ENCODE measurements at regions not wholly inside any gene's neighbourhood (a gene's known extent, or its start where the extent isn't known, plus 50 kb on each side); places are given as distances from the start of the nearest gene placed in this dataset.
A peak's percentile ranks its signal among the peaks of the same experiment; 100 is the strongest.

GRCh38 chr10:15448598-15448997 lies 77.5 kb upstream of the FAM171A1 start:
- Histone ChIP-seq H3K27ac (ENCODE audit: low read length) (no peak overlapping the region), H3K36me3 (ENCODE audit: control insufficient read depth, insufficient read depth, low read length) (no peaks in the 10 kb centered on the region), H3K9me3 (ENCODE audit: control insufficient read depth, low read depth, low read length) (no peaks in the 10 kb centered on the region), H3K4me3 (ENCODE audit: low read length) (no peak overlapping the region), H3K4me1 (ENCODE audit: control insufficient read depth, insufficient read depth, low read length) (no peaks in the 10 kb centered on the region), H3K27me3 (ENCODE audit: control insufficient read depth, insufficient read depth, low read length) (no peaks in the 10 kb centered on the region)
- DNase-seq = no peak
- no CpG with 5 or more reads among the region's 9 CpGs for WGBS (ENCODE audit: insufficient coverage, low lambda C conversion rate)

DNA sequence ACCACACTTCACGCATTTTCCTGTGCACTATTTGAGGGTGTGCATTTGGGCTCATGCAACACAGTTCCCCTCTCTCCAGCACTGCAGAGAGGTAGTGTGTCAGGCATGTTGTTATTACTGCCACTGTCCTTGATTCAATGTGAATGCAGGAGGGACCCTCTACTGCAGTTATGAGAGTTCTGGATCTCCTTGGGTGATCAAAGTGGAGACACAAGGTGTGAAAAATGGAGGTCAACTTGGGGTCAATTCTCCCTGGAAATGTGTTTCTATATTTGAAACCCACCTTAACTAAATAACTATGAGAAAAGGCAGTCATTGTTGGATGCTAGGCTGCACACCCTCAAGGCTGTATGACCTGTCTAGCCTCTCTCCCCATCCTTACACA lies 73.9 kb upstream of the FAM171A1 start:
- Histone ChIP-seq H3K4me1 (ENCODE audit: control insufficient read depth, insufficient read depth, low read length) (no peaks in the 10 kb centered on the region), H3K4me3 (ENCODE audit: low read length) (no peak overlapping the region), H3K36me3 (ENCODE audit: control insufficient read depth, insufficient read depth, low read length) (no peaks in the 10 kb centered on the region), H3K27me3 (ENCODE audit: control insufficient read depth, insufficient read depth, low read length) (peaks cover 4% of the 10 kb centered on the region), H3K9me3 (ENCODE audit: control insufficient read depth, low read depth, low read length) (no peaks in the 10 kb centered on the region), H3K27ac (ENCODE audit: low read length) (no peak overlapping the region)
- no peak for DNase-seq
- no CpG with 5 or more reads among the region's 1 CpG for WGBS (ENCODE audit: insufficient coverage, low lambda C conversion rate)

GRCh38 chr10:15444105-15445005 lies 73.3 kb upstream of the FAM171A1 start:
- no peaks in the 10 kb centered on the region for H3K4me1 ChIP-seq (ENCODE audit: control insufficient read depth, insufficient read depth, low read length)
- DNase-seq = no peak
- H3K4me3 ChIP-seq (ENCODE audit: low read length) = no peak overlapping the region
- no peak overlapping the region for H3K27ac ChIP-seq (ENCODE audit: low read length)
- 40% methylated on average over 1 of the region's 8 CpGs for WGBS (ENCODE audit: insufficient coverage, low lambda C conversion rate)
- peaks cover 4% of the 10 kb centered on the region for H3K27me3 ChIP-seq (ENCODE audit: control insufficient read depth, insufficient read depth, low read length)
- no peaks in the 10 kb centered on the region for H3K9me3 ChIP-seq (ENCODE audit: control insufficient read depth, low read depth, low read length)
- no peaks in the 10 kb centered on the region for H3K36me3 ChIP-seq (ENCODE audit: control insufficient read depth, insufficient read depth, low read length)

DNA sequence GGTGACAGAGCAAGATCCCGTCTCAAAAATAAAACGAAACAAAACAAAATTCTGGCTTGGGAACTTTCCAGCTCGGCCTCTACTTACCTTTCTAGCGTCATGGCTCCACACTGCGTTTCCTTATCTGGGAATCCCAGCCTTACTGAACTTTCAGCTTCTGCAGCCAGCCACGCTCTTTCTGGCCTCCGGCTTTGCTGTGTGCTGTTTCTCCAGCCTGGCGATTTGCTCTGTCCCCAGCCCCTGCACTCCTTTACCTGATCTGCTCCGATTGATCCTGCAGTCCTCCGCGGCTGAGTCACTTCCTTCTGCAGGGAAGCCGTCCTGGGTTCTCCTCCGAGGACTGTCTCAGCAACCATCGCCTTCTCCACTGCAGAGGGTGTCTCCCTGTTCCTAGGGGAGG lies 71.0 kb upstream of the FAM171A1 start:
- WGBS (ENCODE audit: insufficient coverage, low lambda C conversion rate) = no CpG with 5 or more reads among the region's 14 CpGs
- Histone ChIP-seq H3K27me3 (ENCODE audit: control insufficient read depth, insufficient read depth, low read length) (peaks cover 4% of the 10 kb centered on the region), H3K27ac (ENCODE audit: low read length) (no peak overlapping the region), H3K4me1 (ENCODE audit: control insufficient read depth, insufficient read depth, low read length) (no peaks in the 10 kb centered on the region), H3K36me3 (ENCODE audit: control insufficient read depth, insufficient read depth, low read length) (no peaks in the 10 kb centered on the region), H3K9me3 (ENCODE audit: control insufficient read depth, low read depth, low read length) (no peaks in the 10 kb centered on the region), H3K4me3 (ENCODE audit: low read length) (no peak overlapping the region)
- no peak for DNase-seq

DNA sequence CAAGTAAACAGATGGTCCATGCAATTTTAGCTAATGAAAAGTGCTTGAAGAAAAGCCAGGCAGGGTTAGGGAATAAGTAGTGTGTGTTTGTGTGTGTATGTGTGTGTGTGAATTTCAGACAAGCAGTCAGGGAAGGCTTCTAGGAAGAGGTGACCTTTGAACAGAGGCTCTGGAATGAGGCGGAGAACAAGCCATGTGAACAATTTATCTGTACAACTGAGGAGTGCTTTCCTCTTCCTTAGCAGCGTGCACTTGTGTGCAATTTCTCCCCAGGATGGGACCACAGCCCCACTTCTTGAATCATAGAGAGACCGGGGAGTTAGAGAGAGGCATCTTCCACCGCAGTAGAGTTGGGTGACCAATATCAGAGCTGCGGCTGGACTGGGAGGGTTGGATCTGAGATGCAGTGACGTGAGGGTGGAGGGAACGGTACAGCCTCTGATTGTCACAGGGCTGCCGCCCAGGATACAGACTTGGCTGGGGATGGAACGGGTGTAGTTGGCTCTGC lies 69.2 kb upstream of the FAM171A1 start:
- Histone ChIP-seq H3K4me3 (ENCODE audit: low read length) (no peak overlapping the region), H3K36me3 (ENCODE audit: control insufficient read depth, insufficient read depth, low read length) (no peaks in the 10 kb centered on the region), H3K9me3 (ENCODE audit: control insufficient read depth, low read depth, low read length) (no peaks in the 10 kb centered on the region), H3K27ac (ENCODE audit: low read length) (no peak overlapping the region), H3K27me3 (ENCODE audit: control insufficient read depth, insufficient read depth, low read length) (peaks cover 4% of the 10 kb centered on the region), H3K4me1 (ENCODE audit: control insufficient read depth, insufficient read depth, low read length) (no peaks in the 10 kb centered on the region)
- DNase-seq = no peak
- 20% methylated on average over 1 of the region's 9 CpGs for WGBS (ENCODE audit: insufficient coverage, low lambda C conversion rate)

DNA sequence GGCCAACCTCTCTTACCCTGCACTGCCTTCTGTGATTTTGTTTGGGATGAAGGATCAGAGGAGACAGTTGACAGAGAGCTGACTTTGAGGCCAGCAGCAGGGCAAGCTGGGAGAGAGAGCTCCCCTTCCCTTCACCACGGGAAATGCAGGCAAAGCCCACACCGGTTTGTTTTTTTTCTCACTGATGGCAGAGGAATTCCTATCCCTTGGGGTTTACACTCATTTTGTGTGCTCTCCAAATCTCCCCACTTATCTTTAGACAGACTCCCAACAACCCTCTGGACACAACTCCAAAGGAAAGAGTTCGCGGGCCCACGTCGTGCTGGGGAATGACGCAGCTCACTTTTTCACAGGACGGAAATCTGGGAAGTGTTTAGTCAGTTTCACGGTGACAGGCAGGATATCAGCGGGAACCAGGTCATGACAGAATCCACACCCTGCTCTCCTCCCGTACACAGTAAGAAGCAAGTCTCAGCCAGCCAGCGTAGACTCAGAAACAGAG lies 68.3 kb upstream of the FAM171A1 start:
- H3K4me3 ChIP-seq (ENCODE audit: low read length) = peak overlapping the region; percentile 28

DNA sequence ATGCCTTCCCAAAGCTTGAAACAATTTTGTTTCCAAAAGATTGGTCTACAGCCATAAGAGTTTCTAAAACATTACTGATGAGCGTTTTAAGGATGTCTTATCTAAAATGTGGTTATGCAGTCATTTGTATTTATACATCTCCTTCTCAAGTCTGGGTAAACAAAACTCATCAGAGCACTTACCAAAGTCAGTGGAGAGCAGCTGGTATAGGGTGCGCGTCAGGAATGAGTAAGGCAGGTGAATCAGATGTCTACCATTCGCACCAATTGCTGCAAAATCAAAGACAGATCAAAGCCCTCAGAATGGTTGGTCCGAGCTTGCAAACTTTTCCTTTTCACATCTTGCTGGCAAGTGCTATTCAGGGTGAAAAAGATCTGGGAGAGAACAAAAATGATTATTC lies 65.6 kb upstream of the FAM171A1 start:
- no peak overlapping the region for H3K27ac ChIP-seq (ENCODE audit: low read length)
- no peak overlapping the region for H3K4me3 ChIP-seq (ENCODE audit: low read length)
- H3K36me3 ChIP-seq (ENCODE audit: control insufficient read depth, insufficient read depth, low read length) = no peaks in the 10 kb centered on the region
- no peaks in the 10 kb centered on the region for H3K9me3 ChIP-seq (ENCODE audit: control insufficient read depth, low read depth, low read length)
- DNase-seq = no peak
- H3K4me1 ChIP-seq (ENCODE audit: control insufficient read depth, insufficient read depth, low read length) = no peaks in the 10 kb centered on the region
- no CpG with 5 or more reads among the region's 5 CpGs for WGBS (ENCODE audit: insufficient coverage, low lambda C conversion rate)
- peaks cover 4% of the 10 kb centered on the region for H3K27me3 ChIP-seq (ENCODE audit: control insufficient read depth, insufficient read depth, low read length)

More for the DNA sequence above, 68.3 kb upstream of the FAM171A1 start:
- peaks cover 4% of the 10 kb centered on the region for H3K27me3 ChIP-seq (ENCODE audit: control insufficient read depth, insufficient read depth, low read length)
- H3K4me1 ChIP-seq (ENCODE audit: control insufficient read depth, insufficient read depth, low read length) = no peaks in the 10 kb centered on the region
- H3K9me3 ChIP-seq (ENCODE audit: control insufficient read depth, low read depth, low read length) = no peaks in the 10 kb centered on the region
- DNase-seq = peak in 1 of 2 donors; percentile 35
- WGBS (ENCODE audit: insufficient coverage, low lambda C conversion rate) = no CpG with 5 or more reads among the region's 12 CpGs
- H3K27ac ChIP-seq (ENCODE audit: low read length) = no peak overlapping the region
- H3K36me3 ChIP-seq (ENCODE audit: control insufficient read depth, insufficient read depth, low read length) = no peaks in the 10 kb centered on the region

- no peak overlapping the region for H3K4me3 ChIP-seq (ENCODE audit: low read length)
- DNase-seq = peak; percentile 31 to 32
- H3K9me3 ChIP-seq (ENCODE audit: control insufficient read depth, low read depth, low read length) = no peaks in the 10 kb centered on the region
- no peaks in the 10 kb centered on the region for H3K36me3 ChIP-seq (ENCODE audit: control insufficient read depth, insufficient read depth, low read length)
- WGBS (ENCODE audit: insufficient coverage, low lambda C conversion rate) = 15% methylated on average over 8 of the region's 9 CpGs
- H3K27me3 ChIP-seq (ENCODE audit: control insufficient read depth, insufficient read depth, low read length) = no peaks in the 10 kb centered on the region
- no peak overlapping the region for H3K27ac ChIP-seq (ENCODE audit: low read length)
- H3K4me1 ChIP-seq (ENCODE audit: control insufficient read depth, insufficient read depth, low read length) = no peaks in the 10 kb centered on the region
Measured at GRCh38 chr10:15433850-15434537, 62.9 kb upstream of the FAM171A1 start.

- Histone ChIP-seq H3K4me3 (ENCODE audit: low read length) (no peak overlapping the region), H3K9me3 (ENCODE audit: control insufficient read depth, low read depth, low read length) (no peaks in the 10 kb centered on the region), H3K36me3 (ENCODE audit: control insufficient read depth, insufficient read depth, low read length) (no peaks in the 10 kb centered on the region), H3K27ac (ENCODE audit: low read length) (no peak overlapping the region), H3K27me3 (ENCODE audit: control insufficient read depth, insufficient read depth, low read length) (no peaks in the 10 kb centered on the region), H3K4me1 (ENCODE audit: control insufficient read depth, insufficient read depth, low read length) (no peaks in the 10 kb centered on the region)
- no peak for DNase-seq
- WGBS (ENCODE audit: insufficient coverage, low lambda C conversion rate) = 0% methylated on average over 1 of the region's 7 CpGs
Measured at GRCh38 chr10:15432266-15432665, 61.2 kb upstream of the FAM171A1 start.

DNA sequence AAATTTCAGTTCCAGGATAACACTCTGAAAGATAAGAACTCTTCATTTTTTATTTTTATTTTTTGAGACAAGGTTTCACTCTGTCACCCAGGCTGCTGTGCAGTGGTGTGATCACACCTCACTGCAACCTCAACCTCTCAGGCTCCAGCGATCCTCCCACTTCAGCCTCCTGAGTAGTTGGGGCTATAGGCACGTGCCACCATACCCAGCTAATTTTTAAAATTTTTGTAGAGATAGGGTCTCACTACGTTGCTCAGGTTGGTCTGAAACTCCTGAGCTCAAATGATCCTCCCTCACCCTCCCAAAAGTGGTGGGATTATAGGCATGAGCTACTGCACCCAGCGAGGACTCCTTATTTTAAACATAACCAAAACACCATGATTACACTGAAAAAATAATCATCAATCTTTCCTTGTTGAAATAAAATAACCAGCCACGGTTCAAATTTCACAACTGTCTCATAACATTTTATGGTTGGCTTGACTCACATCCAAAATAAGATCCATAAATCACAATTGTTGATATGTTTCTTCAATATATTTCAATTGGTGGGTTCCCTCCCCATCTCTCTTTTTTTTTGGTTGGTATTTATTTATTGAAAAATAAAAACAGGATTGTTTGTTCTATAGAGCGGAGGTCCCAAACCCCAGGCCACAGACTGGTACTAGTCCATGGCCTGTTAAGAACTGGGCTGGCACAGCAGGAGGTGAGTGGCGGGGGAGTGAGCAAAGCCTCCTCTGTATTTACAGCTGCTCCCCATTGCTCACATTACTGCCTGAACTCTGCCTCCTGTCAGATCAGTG lies 60.1 kb upstream of the FAM171A1 start:
- Histone ChIP-seq H3K4me3 (ENCODE audit: low read length) (no peak overlapping the region), H3K9me3 (ENCODE audit: control insufficient read depth, low read depth, low read length) (no peaks in the 10 kb centered on the region), H3K27me3 (ENCODE audit: control insufficient read depth, insufficient read depth, low read length) (no peaks in the 10 kb centered on the region), H3K36me3 (ENCODE audit: control insufficient read depth, insufficient read depth, low read length) (no peaks in the 10 kb centered on the region), H3K27ac (ENCODE audit: low read length) (no peak overlapping the region), H3K4me1 (ENCODE audit: control insufficient read depth, insufficient read depth, low read length) (no peaks in the 10 kb centered on the region)
- DNase-seq = no peak
- no CpG with 5 or more reads among the region's 7 CpGs for WGBS (ENCODE audit: insufficient coverage, low lambda C conversion rate)

Data from large intestine (tissue), 3 donors.